ENCODE measurements at regions not wholly inside any gene's neighbourhood (a gene's known extent, or its start where the extent isn't known, plus 50 kb on each side); places are given as distances from the start of the nearest gene placed in this dataset.

- Histone ChIP-seq H3K4me3 (ENCODE audit: low read depth in 2 of 2, low read length in 2 of 2) (no peak overlapping the region), H3K9me3 (ENCODE audit: control insufficient read depth, insufficient read depth, low read depth, low read length) (no peaks in the 10 kb centered on the region), H3K4me1 (ENCODE audit: control insufficient read depth, insufficient read depth, low read length) (no peaks in the 10 kb centered on the region), H3K27ac (ENCODE audit: low read length) (no peak overlapping the region), H3K27me3 (ENCODE audit: control insufficient read depth, insufficient read depth, low read length) (no peaks in the 10 kb centered on the region), H3K36me3 (ENCODE audit: control insufficient read depth, insufficient read depth, low read length) (no peaks in the 10 kb centered on the region)
- no peak for ATAC-seq
- in situ Hi-C loops (cut with HindIII; ENCODE audit: low pct_unique_long_range_greater_than_20kb, low sequenced_read_pairs) (no loop called here), intact Hi-C loops (cut with micrococcal nuclease; ENCODE audit: unreplicated experiment) (no loop called here)
- TF ChIP-seq CTCF (IDR thresholded peaks at IDR 0.05) (no peak), REST (IDR thresholded peaks at IDR 0.05; ENCODE audit: insufficient read depth in 1 of 2, low read depth in 2 of 2, low read length in 1 of 2) (no peak), POLR2AphosphoS5 (IDR thresholded peaks at IDR 0.05; ENCODE audit: low read depth, low read length) (no peak), TCF7L2 (IDR thresholded peaks at IDR 0.05; ENCODE audit: low read depth, low read length) (no peak), SIN3A (IDR thresholded peaks at IDR 0.05; ENCODE audit: borderline replicate concordance, insufficient read depth, low read depth, low read length) (no peak)
- ChIA-PET POLR2A (no interaction called here), CTCF (no interaction called here)
- BruUV-seq (replicated peaks), result no TSS peak
- no peak for DNase-seq (ENCODE audit: low read depth, low spot score)
Measured at GRCh38 chr1:106944721-106945120, 111.8 kb upstream of the PRMT6 start.

GRCh38 chr1:106952776-106953175, 103.7 kb upstream of the PRMT6 start:
- in situ Hi-C loops (cut with HindIII; ENCODE audit: low pct_unique_long_range_greater_than_20kb, low sequenced_read_pairs), result no loop called here
- POLR2A ChIA-PET, result no interaction called here
- Histone ChIP-seq H3K4me1 (ENCODE audit: control insufficient read depth, insufficient read depth, low read length) (no peaks in the 10 kb centered on the region), H3K9me3 (ENCODE audit: control insufficient read depth, insufficient read depth, low read depth, low read length) (no peaks in the 10 kb centered on the region), H3K36me3 (ENCODE audit: control insufficient read depth, insufficient read depth, low read length) (no peaks in the 10 kb centered on the region), H3K27me3 (ENCODE audit: control insufficient read depth, insufficient read depth, low read length) (no peaks in the 10 kb centered on the region), H3K4me3 (ENCODE audit: low read depth in 2 of 2, low read length in 2 of 2) (no peak overlapping the region), H3K27ac (ENCODE audit: low read length) (no peak overlapping the region)
- ATAC-seq (no peak), DNase-seq (ENCODE audit: low read depth, low spot score) (no peak)
- CTCF ChIA-PET, result no interaction called here
- intact Hi-C loops (cut with micrococcal nuclease; ENCODE audit: unreplicated experiment), result no loop called here
- BruUV-seq (replicated peaks), result no TSS peak
- TF ChIP-seq TCF7L2 (IDR thresholded peaks at IDR 0.05; ENCODE audit: low read depth, low read length), result no peak

- ChIA-PET CTCF (no interaction called here), POLR2A (no interaction called here)
- intact Hi-C loops (cut with micrococcal nuclease; ENCODE audit: unreplicated experiment), result no loop called here
- H3K9me3 ChIP-seq (ENCODE audit: control insufficient read depth, insufficient read depth, low read depth, low read length), result no peaks in the 10 kb centered on the region
- no peak overlapping the region for H3K4me3 ChIP-seq (ENCODE audit: low read depth in 2 of 2, low read length in 2 of 2)
- no peak for ATAC-seq
- BruUV-seq (replicated peaks), result no TSS peak
- no peaks in the 10 kb centered on the region for H3K4me1 ChIP-seq (ENCODE audit: control insufficient read depth, insufficient read depth, low read length)
- TF ChIP-seq TCF7L2 (IDR thresholded peaks at IDR 0.05; ENCODE audit: low read depth, low read length) (no peak), CTCF (IDR thresholded peaks at IDR 0.05) (no peak), REST (IDR thresholded peaks at IDR 0.05; ENCODE audit: insufficient read depth in 1 of 2, low read depth in 2 of 2, low read length in 1 of 2) (no peak), SIN3A (IDR thresholded peaks at IDR 0.05; ENCODE audit: borderline replicate concordance, insufficient read depth, low read depth, low read length) (no peak), POLR2AphosphoS5 (IDR thresholded peaks at IDR 0.05; ENCODE audit: low read depth, low read length) (no peak)
- in situ Hi-C loops (cut with HindIII; ENCODE audit: low pct_unique_long_range_greater_than_20kb, low sequenced_read_pairs), result no loop called here
- H3K36me3 ChIP-seq (ENCODE audit: control insufficient read depth, insufficient read depth, low read length), result no peaks in the 10 kb centered on the region
- no peak for DNase-seq (ENCODE audit: low read depth, low spot score)
- no peak overlapping the region for H3K27ac ChIP-seq (ENCODE audit: low read length)
- H3K27me3 ChIP-seq (ENCODE audit: control insufficient read depth, insufficient read depth, low read length), result no peaks in the 10 kb centered on the region
Measured at GRCh38 chr1:106954661-106955229, 101.7 kb upstream of the PRMT6 start.

Measured in Panc1 (cell line).